Panc1 (cell line): ENCODE measurements at regions not wholly inside any gene's neighbourhood (a gene's known extent, or its start where the extent isn't known, plus 50 kb on each side); places are given as distances from the start of the nearest gene placed in this dataset.
"Not testable (repeated sequence)": the region's sequence is repeated elsewhere in the genome, so short reads cannot be mapped to it uniquely, and the experiment has no call there.

Experiments
- CTCF ChIP-seq: fragments of 450-650 bp; IDR thresholded peaks from 2 replicates; pipeline ENCODE4 v1.5.1; 2017; ENCODE audit warnings: mild to moderate bottlenecking
- POLR2AphosphoS5 ChIP-seq: IDR thresholded peaks from 2 replicates; pipeline ENCODE4 v1.6.1; 2012; ENCODE audit warnings: mild to moderate bottlenecking, low read depth, low read length, moderate library complexity
- REST ChIP-seq, 2 experiments: IDR thresholded peaks; 2 replicates each; pipeline ENCODE4 v1.6.1; 2011 to 2012; ENCODE audit warnings: low read depth in 2 of 2, control low read depth in 1 of 2, low read length in 1 of 2, mild to moderate bottlenecking in 1 of 2, moderate library complexity in 1 of 2; ENCODE audit not compliant: insufficient read depth in 1 of 2

GRCh38 chr1:777480-778180 is 91.2 kb upstream of the OR4F16 start:
- TF ChIP-seq CTCF; REST (IDR thresholded peaks at IDR 0.05; ENCODE audit: insufficient read depth in 1 of 2, low read depth in 2 of 2, low read length in 1 of 2); POLR2AphosphoS5: not testable (repeated sequence)
